ENCODE measurements at regions not wholly inside any gene's neighbourhood (a gene's known extent, or its start where the extent isn't known, plus 50 kb on each side); places are given as distances from the start of the nearest gene placed in this dataset.

- intact Hi-C loops (cut with micrococcal nuclease; ENCODE audit: unreplicated experiment): no loop called here
- no TSS peak for BruUV-seq (replicated peaks)
- no peaks in the 10 kb centered on the region for H3K36me3 ChIP-seq (ENCODE audit: insufficient read depth, low read length, poor library complexity, severe bottlenecking)
- H3K4me3 ChIP-seq (ENCODE audit: low read depth, low read length, poor library complexity, severe bottlenecking): no peak overlapping the region
- no peaks in the 10 kb centered on the region for H3K9me3 ChIP-seq (ENCODE audit: low read depth, low read length, poor library complexity, severe bottlenecking)
- ChIA-PET POLR2A (ENCODE audit: low non-redundant PET) (no interaction called here), CTCF (no interaction called here)
- no peaks in the 10 kb centered on the region for H3K4me1 ChIP-seq (ENCODE audit: insufficient read depth, low read length, poor library complexity, severe bottlenecking)
- no peak for DNase-seq (ENCODE audit: low spot score)
- TF ChIP-seq CTCF (conservative IDR thresholded peaks at IDR 0.05; ENCODE audit: low read depth, low read length) (no peak), EZH2 (IDR thresholded peaks at IDR 0.05; ENCODE audit: borderline replicate concordance, low read depth, low read length, poor library complexity, severe bottlenecking) (no peak)
- peaks cover 44% of the 10 kb centered on the region for H3K27me3 ChIP-seq (replicated peaks; ENCODE audit: insufficient read depth, low read depth, low read length, poor library complexity)
- no peak overlapping the region for H3K27ac ChIP-seq (ENCODE audit: low read depth, low read length, poor library complexity, severe bottlenecking)
Observed at GRCh38 chr7:8988267-8988666, 554.9 kb downstream of the NXPH1 start.

- no peaks in the 10 kb centered on the region for H3K4me1 ChIP-seq (ENCODE audit: insufficient read depth, low read length, poor library complexity, severe bottlenecking)
- ChIA-PET POLR2A (ENCODE audit: low non-redundant PET) (no interaction called here), CTCF (no interaction called here)
- no peaks in the 10 kb centered on the region for H3K36me3 ChIP-seq (ENCODE audit: insufficient read depth, low read length, poor library complexity, severe bottlenecking)
- intact Hi-C loops (cut with micrococcal nuclease; ENCODE audit: unreplicated experiment): no loop called here
- no TSS peak for BruUV-seq (replicated peaks)
- no peak for DNase-seq (ENCODE audit: low spot score)
- no peak overlapping the region for H3K27ac ChIP-seq (ENCODE audit: low read depth, low read length, poor library complexity, severe bottlenecking)
- TF ChIP-seq CTCF (conservative IDR thresholded peaks at IDR 0.05; ENCODE audit: low read depth, low read length) (no peak), EZH2 (IDR thresholded peaks at IDR 0.05; ENCODE audit: borderline replicate concordance, low read depth, low read length, poor library complexity, severe bottlenecking) (no peak)
- no peaks in the 10 kb centered on the region for H3K9me3 ChIP-seq (ENCODE audit: low read depth, low read length, poor library complexity, severe bottlenecking)
- H3K4me3 ChIP-seq (ENCODE audit: low read depth, low read length, poor library complexity, severe bottlenecking): no peak overlapping the region
- H3K27me3 ChIP-seq (replicated peaks; ENCODE audit: insufficient read depth, low read depth, low read length, poor library complexity): peaks cover 41% of the 10 kb centered on the region
Observed at GRCh38 chr7:8991159-8991558, 557.8 kb downstream of the NXPH1 start.

- no peaks in the 10 kb centered on the region for H3K36me3 ChIP-seq (ENCODE audit: insufficient read depth, low read length, poor library complexity, severe bottlenecking)
- no peak overlapping the region for H3K4me3 ChIP-seq (ENCODE audit: low read depth, low read length, poor library complexity, severe bottlenecking)
- intact Hi-C loops (cut with micrococcal nuclease; ENCODE audit: unreplicated experiment): no loop called here
- no TSS peak for BruUV-seq (replicated peaks)
- ChIA-PET POLR2A (ENCODE audit: low non-redundant PET) (no interaction called here), CTCF (interaction anchor here (0.7 kb wide), 1 partner anchor 1359 kb away, joined by 3 read pairs; no protein-coding TSS in a partner anchor)
- TF ChIP-seq CTCF (conservative IDR thresholded peaks at IDR 0.05; ENCODE audit: low read depth, low read length) (no peak), EZH2 (IDR thresholded peaks at IDR 0.05; ENCODE audit: borderline replicate concordance, low read depth, low read length, poor library complexity, severe bottlenecking) (no peak)
- H3K4me1 ChIP-seq (ENCODE audit: insufficient read depth, low read length, poor library complexity, severe bottlenecking): no peaks in the 10 kb centered on the region
- H3K27ac ChIP-seq (ENCODE audit: low read depth, low read length, poor library complexity, severe bottlenecking): no peak overlapping the region
- no peak for DNase-seq (ENCODE audit: low spot score)
- no peaks in the 10 kb centered on the region for H3K9me3 ChIP-seq (ENCODE audit: low read depth, low read length, poor library complexity, severe bottlenecking)
- H3K27me3 ChIP-seq (replicated peaks; ENCODE audit: insufficient read depth, low read depth, low read length, poor library complexity): peaks cover 42% of the 10 kb centered on the region
Observed at GRCh38 chr7:8998762-8999161, 565.4 kb downstream of the NXPH1 start.
